HG02973 (cell line): ENCODE measurements at regions not wholly inside any gene's neighbourhood (a gene's known extent, or its start where the extent isn't known, plus 50 kb on each side); places are given as distances from the start of the nearest gene placed in this dataset.
A peak's percentile ranks its signal among the peaks of the same experiment; 100 is the strongest.

Source experiments
- ATAC-seq: cut with Tn5 transposase; IDR thresholded peaks from one replicate; pipeline ENCODE4 v1.9.1; 2021; ENCODE audit warnings: moderate library complexity; ENCODE audit not compliant: unreplicated experiment

- ATAC-seq = no peak
Observed at GRCh38 chr4:165666836-165667235, 206.2 kb upstream of the TLL1 start.

- no peak for ATAC-seq
Observed at GRCh38 chr4:165667969-165668368, 205.1 kb upstream of the TLL1 start.

DNA sequence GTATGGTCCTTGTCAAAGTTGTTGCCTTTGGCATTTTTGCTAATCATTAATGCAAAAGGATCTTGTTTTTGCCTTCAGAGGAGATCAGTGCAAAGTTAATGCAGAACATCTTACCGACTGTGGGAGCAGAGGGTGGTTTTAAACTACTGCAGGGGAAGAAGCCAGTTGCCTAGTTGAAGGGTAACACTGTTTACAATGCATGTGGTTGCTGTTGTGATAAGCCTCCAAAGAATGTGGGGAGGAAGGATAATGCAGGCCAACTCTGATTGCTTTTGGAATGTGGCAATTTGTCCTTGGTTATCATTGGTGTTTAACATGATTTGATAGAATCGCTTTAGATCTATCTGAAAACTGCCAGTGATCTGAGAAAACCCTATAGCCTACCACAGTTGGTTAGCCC, 204.3 kb upstream of the TLL1 start:
- ATAC-seq = no peak

- no peak for ATAC-seq
Observed at GRCh38 chr4:165677081-165677480, 196.0 kb upstream of the TLL1 start.

DNA sequence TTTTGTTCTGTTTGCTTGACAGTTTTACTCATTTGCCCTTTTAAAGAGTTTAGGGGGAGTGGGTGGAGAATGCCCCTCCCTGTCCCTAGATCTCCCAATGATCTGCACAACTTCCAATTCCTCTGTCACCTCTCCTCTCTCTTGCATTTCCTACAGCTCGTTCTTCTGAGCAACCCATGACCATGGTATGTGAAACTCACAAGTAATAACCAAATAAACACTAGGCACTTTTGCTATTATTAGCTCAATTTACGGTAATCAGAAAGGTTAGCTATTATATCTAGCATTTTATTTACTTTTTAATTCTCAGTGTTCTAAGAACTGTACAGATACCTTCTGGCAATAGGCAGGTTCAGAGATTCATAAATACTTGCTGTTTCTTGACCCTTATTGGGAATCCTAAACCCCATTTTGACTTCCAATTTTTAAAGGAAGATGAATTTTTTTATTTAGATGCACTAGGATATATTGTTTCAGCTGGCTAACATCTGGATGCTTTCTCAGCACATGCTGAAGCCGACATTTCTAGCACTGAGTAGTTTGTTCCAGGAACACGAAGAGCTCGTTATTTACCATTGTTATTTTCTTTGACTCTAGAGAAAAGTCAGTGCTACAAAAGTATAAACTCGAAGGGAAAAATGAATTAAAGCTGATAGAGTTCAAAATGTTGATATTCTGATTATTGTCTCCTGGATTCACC, 194.7 kb upstream of the TLL1 start:
- ATAC-seq = no peak

DNA sequence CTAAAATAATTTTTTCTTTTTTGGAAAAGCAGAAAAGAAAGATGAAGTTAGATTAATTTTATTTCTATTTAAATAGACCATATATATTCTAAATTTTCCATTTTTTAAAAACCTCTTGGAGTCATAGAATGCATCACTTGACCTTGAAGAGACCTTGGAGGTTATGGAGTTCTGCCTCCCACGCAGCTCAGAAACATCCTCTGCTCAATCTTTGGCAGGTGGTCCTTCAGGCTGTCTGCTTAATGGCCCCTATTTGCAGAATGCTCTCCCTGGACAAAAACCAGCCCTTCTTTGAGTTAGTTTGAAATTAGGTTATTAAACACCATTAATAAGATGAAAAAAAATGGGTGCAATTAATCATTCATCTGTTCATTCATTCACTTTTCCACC, 194.1 kb upstream of the TLL1 start:
- ATAC-seq = no peak

GRCh38 chr4:165680821-165681220, 192.2 kb upstream of the TLL1 start:
- ATAC-seq = no peak

DNA sequence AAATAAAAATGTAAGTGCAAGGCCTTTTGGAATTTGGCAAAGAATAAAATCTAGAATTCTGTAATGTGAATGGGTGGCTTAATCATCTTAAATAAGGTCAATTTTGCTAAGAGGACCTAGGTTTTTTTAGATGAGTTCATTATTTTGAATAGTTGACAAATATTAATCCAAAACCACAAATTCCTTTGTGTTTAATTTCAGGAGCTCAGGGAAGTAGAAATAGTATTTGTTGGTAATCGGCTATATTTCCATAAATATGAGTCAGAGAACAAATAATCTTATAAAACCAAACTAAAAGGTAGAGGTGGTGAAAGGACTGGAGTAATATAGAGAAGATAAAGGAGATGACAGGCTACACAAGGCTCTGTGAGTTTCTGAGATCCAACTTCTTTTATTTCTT, 190.4 kb upstream of the TLL1 start:
- no peak for ATAC-seq

DNA sequence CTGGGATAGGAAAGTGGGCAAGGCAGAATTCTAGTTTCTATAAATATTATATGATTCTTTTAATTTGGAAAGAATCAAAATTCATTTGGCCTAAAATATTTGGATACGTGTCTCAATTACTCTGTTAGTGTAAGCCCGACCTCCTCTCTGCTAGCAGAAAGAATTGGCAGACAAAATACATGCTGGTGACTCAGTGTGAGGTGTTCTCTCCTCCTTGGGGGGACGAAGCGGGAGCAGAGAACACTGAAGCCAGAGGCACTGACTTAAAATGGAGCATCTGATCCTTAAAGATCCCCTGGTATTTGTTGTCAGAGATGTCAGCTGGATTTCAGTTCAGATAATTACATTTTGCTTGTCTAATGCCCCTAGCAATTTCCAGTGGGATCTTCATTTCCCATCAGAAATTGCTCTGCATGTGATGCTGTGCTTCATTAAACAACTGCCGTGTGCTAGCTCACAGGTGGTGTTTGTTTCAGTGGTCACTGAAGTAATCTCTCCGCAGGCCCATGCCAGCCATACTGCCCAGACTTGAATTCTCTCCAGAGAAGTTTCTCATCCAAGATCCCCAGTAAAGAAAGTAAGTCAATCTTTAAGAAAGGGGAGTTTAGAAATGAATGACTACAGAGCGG, 188.7 kb upstream of the TLL1 start:
- no peak for ATAC-seq

DNA sequence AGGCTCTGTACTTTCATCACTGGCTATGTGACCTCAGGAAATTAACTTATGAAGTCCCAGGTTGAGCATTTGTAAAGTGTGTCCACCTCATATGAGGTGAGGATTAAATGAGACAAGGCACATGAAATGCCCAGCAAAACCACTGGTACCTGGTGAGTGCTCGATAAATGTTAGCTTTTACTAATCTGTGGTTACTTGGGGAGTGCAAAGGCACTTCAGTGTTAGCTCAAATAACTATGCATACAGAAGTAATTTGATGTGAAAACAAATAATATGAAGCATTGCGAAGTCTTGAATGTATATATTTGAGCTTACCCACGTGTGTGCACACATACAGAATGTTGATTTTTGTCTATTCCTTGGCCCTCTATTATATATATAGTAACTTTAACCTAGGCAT, 186.3 kb upstream of the TLL1 start:
- ATAC-seq = no peak

- no peak for ATAC-seq
Observed at GRCh38 chr4:165689159-165689558, 183.9 kb upstream of the TLL1 start.

DNA sequence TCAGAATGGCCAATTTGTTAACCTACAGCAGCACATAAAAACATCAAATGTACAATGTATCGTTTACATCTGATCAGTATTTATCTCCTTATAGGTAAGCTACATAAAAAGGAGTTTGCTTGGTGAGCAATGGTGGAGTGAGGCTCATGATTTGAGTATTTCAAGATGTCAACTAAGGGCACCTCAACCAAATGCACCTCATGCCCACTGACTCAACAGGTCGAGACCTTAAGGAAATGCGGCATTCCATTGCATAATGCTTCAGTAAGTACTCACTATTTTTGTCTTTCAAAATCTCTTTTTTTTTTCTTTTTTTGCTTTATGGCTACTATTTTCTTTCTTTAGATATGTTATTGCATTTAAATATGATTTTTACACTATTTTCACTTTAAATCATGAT, 181.0 kb upstream of the TLL1 start:
- no peak for ATAC-seq

DNA sequence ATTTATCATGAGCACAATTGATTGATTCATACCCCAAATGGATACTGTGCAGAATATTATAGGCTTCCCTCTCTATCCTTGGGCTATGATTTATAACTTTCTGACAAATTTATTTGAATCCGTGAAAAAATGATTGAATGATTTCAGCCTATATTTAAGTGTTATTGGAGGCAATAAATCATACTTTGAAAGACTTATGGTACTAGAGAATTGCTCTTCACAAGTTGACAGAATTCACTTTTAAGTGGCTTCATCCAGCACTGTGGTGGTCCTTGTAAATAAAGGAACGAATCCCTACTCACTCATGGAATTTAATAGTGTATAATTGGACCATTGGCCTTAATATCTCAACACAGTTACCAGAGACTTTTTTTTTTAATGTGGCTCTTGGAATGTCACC, 174.8 kb upstream of the TLL1 start:
- ATAC-seq = no peak

- no peak for ATAC-seq
Observed at GRCh38 chr4:165699055-165699454, 174.0 kb upstream of the TLL1 start.

DNA sequence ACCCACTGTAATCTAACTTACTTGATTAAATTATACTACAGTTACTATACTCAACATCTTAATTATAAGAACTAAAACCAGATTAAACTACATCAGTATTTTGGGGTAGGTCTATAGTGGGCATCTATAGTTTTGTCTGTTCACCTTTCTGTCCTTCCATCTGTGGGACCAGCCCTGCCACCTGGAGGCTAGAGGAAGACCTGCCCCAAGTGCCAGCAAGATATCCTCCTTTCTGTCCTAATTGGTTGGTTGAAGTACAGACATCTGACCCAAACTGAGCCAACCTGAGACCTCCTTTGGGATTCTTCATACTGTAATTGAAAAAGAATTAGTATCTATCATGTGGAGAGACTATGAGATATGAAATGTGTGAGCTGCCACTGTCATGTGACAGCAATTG, 172.2 kb upstream of the TLL1 start:
- ATAC-seq = peak; percentile 51

DNA sequence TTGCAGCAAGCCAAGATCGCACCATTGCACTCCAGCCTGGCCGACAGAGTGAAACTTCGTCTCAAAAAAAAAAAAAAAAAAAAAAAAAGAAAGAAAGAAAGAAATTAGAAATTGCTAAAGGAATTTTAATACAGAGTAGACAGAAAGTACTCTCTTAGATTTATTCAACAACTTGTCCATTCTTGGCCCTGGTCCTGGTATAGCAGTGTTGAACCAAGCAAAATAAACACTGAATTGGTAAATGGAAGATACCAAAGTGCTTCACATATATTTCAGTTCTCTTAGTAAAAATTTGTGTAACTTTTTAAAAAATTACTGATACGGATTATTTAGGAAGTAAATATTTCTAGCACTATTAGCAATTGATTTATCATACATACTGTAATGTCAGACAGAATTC, 165.9 kb upstream of the TLL1 start:
- no peak for ATAC-seq

GRCh38 chr4:165709516-165709915, 163.5 kb upstream of the TLL1 start:
- no peak for ATAC-seq

- ATAC-seq = no peak
Observed at GRCh38 chr4:165709973-165710526, 163.0 kb upstream of the TLL1 start.

- no peak for ATAC-seq
Observed at GRCh38 chr4:165711436-165711835, 161.6 kb upstream of the TLL1 start.

GRCh38 chr4:165711912-165712311, 161.1 kb upstream of the TLL1 start:
- ATAC-seq = no peak

GRCh38 chr4:165714650-165715049, 158.4 kb upstream of the TLL1 start:
- no peak for ATAC-seq

DNA sequence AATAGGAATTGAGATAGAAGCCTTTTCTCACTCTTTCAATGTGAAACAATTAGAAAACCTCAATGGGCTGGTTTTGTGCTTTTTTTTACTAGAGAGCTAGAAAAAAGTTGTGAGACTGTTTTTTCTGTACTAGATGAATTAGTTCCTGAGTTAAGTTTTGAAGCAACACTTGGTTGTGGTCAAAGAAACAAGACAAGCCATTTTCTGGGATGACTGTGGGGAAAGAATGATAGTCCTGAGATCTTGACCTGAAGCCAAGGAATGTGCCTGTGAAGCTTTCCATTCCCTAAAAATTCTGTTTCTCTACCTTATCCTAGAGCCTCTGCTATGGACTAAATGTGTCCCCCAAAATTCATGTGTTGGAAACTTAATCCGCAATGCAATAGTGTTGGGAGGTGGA, 157.8 kb upstream of the TLL1 start:
- ATAC-seq = no peak

- ATAC-seq = no peak
Observed at GRCh38 chr4:165715989-165716388, 157.0 kb upstream of the TLL1 start.
